Mesendoderm (in vitro differentiated cells): ENCODE measurements at regions not wholly inside any gene's neighbourhood (a gene's known extent, or its start where the extent isn't known, plus 50 kb on each side); places are given as distances from the start of the nearest gene placed in this dataset.

Experiments used
- DNase-seq: peaks from one replicate; pipeline ENCODE4 v3.0.0; 2013
- H2AK5ac ChIP-seq: 2 replicates; pipeline ENCODE4 v1.6.1; 2013; ENCODE audit warnings: low read length, inconsistent platforms
- H2BK120ac ChIP-seq: 2 replicates; pipeline ENCODE4 v1.6.1; 2013; ENCODE audit warnings: low read depth, mild to moderate bottlenecking, low read length, moderate library complexity, mixed read lengths
- H2BK15ac ChIP-seq: replicated peaks from 2 replicates; pipeline ENCODE4 v1.6.1; 2013; ENCODE audit warnings: low read depth, mild to moderate bottlenecking, moderate library complexity
- H2BK5ac ChIP-seq: 2 replicates; pipeline ENCODE4 v1.6.1; 2013; ENCODE audit warnings: low read length, inconsistent platforms
- H3K18ac ChIP-seq: 2 replicates; pipeline ENCODE4 v1.6.1; 2013; ENCODE audit warnings: mild to moderate bottlenecking, low read length, mixed read lengths
- H3K23ac ChIP-seq: one replicate; pipeline ENCODE4 v1.6.1; 2013; ENCODE audit warnings: low read length
- H3K27ac ChIP-seq: 2 replicates; pipeline ENCODE4 v1.5.1; 2013; ENCODE audit warnings: low read depth, mild to moderate bottlenecking, inconsistent platforms, low read length, moderate library complexity
- H3K27me3 ChIP-seq: 2 replicates; pipeline ENCODE4 v1.6.1; 2013; ENCODE audit warnings: low read length, control low read depth, mild to moderate bottlenecking, inconsistent platforms; ENCODE audit not compliant: insufficient read depth, poor library complexity
- H3K36me3 ChIP-seq: 2 replicates; pipeline ENCODE4 v1.6.1; 2013; ENCODE audit warnings: low read length, inconsistent platforms; ENCODE audit not compliant: control insufficient read depth, insufficient read depth
- H3K4ac ChIP-seq: one replicate; pipeline ENCODE4 v1.6.1; 2013; ENCODE audit warnings: low read depth, mild to moderate bottlenecking, low read length, moderate library complexity
- H3K4me1 ChIP-seq: 2 replicates; pipeline ENCODE4 v1.6.1; 2013; ENCODE audit warnings: low read depth, low read length, inconsistent platforms; ENCODE audit not compliant: control insufficient read depth
- H3K4me2 ChIP-seq: 2 replicates; pipeline ENCODE4 v1.6.1; 2013; ENCODE audit warnings: low read length
- H3K4me3 ChIP-seq: 2 replicates; pipeline ENCODE4 v1.5.1; 2013; ENCODE audit warnings: mild to moderate bottlenecking, low read length
- H3K56ac ChIP-seq: one replicate; pipeline ENCODE4 v1.6.1; 2013; ENCODE audit warnings: low read length
- H3K79me1 ChIP-seq: 2 replicates; pipeline ENCODE4 v1.6.1; 2013; ENCODE audit warnings: low read length, inconsistent platforms
- H3K79me2 ChIP-seq: 2 replicates; pipeline ENCODE4 v1.6.1; 2013; ENCODE audit warnings: mild to moderate bottlenecking, low read length; ENCODE audit not compliant: control insufficient read depth, insufficient read depth
- H3K9ac ChIP-seq: 2 replicates; pipeline ENCODE4 v1.6.1; 2013; ENCODE audit warnings: low read length, inconsistent platforms
- H4K5ac ChIP-seq: one replicate; pipeline ENCODE4 v1.6.1; 2013; ENCODE audit warnings: low read length
- H4K8ac ChIP-seq: one replicate; pipeline ENCODE4 v1.6.1; 2013; ENCODE audit warnings: low read depth, mild to moderate bottlenecking, control low read depth, low read length, moderate library complexity
- WGBS: extraction: QIAGEN DNeasy Blood & Tissue Kit; methylation state at CpG from one replicate; pipeline ENCODE4 v1.1.7; 2013; ENCODE audit warnings: low lambda C conversion rate, missing lambda C conversion rate; ENCODE audit not compliant: insufficient coverage; ENCODE audit errors: extremely low coverage; 5-methylcytosine and 5-hydroxymethylcytosine counted together

GRCh38 chr2:88250404-88250803, 80.3 kb downstream of the THNSL2 start:
- Histone ChIP-seq H3K27me3 (no peaks in the 10 kb centered on the region), H3K79me2 (no peaks in the 10 kb centered on the region), H3K4me1 (no peaks in the 10 kb centered on the region), H2BK5ac (no peak overlapping the region), H4K8ac (no peak overlapping the region), H3K36me3 (no peaks in the 10 kb centered on the region), H3K9ac (no peak overlapping the region), H3K79me1 (no peaks in the 10 kb centered on the region), H3K56ac (no peak overlapping the region), H3K23ac (no peak overlapping the region), H3K4me3 (no peak overlapping the region), H3K4me2 (no peak overlapping the region), H3K27ac (no peak overlapping the region), H3K18ac (no peak overlapping the region), H2BK120ac (no peak overlapping the region), H3K4ac (no peak overlapping the region), H2BK15ac (no peak overlapping the region), H4K5ac (no peak overlapping the region), H2AK5ac (no peak overlapping the region)
- no peak for DNase-seq
- WGBS = no CpG with 5 or more reads among the region's 4 CpGs

GRCh38 chr2:88248280-88248828, 78.2 kb downstream of the THNSL2 start:
- no peak for DNase-seq
- Histone ChIP-seq H2AK5ac (no peak overlapping the region), H3K9ac (no peak overlapping the region), H3K4ac (no peak overlapping the region), H3K18ac (no peak overlapping the region), H3K56ac (no peak overlapping the region), H3K79me1 (no peaks in the 10 kb centered on the region), H2BK120ac (no peak overlapping the region), H4K8ac (no peak overlapping the region), H2BK15ac (no peak overlapping the region), H3K27me3 (no peaks in the 10 kb centered on the region), H3K4me3 (no peak overlapping the region), H3K4me2 (no peak overlapping the region), H2BK5ac (no peak overlapping the region), H3K27ac (no peak overlapping the region), H3K36me3 (no peaks in the 10 kb centered on the region), H3K79me2 (no peaks in the 10 kb centered on the region), H3K4me1 (no peaks in the 10 kb centered on the region), H4K5ac (no peak overlapping the region), H3K23ac (no peak overlapping the region)
- no CpG with 5 or more reads among the region's 5 CpGs for WGBS

GRCh38 chr2:88247531-88247930, 77.4 kb downstream of the THNSL2 start:
- peak; percentile 13 for DNase-seq
- Histone ChIP-seq H2BK15ac (no peak overlapping the region), H4K5ac (no peak overlapping the region), H3K79me1 (no peaks in the 10 kb centered on the region), H3K27me3 (no peaks in the 10 kb centered on the region), H2BK120ac (no peak overlapping the region), H3K36me3 (no peaks in the 10 kb centered on the region), H3K18ac (no peak overlapping the region), H3K4me1 (no peaks in the 10 kb centered on the region), H3K9ac (no peak overlapping the region), H2BK5ac (no peak overlapping the region), H3K27ac (no peak overlapping the region), H3K4ac (no peak overlapping the region), H3K4me2 (no peak overlapping the region), H2AK5ac (no peak overlapping the region), H3K23ac (no peak overlapping the region), H3K56ac (no peak overlapping the region), H3K4me3 (no peak overlapping the region), H3K79me2 (no peaks in the 10 kb centered on the region), H4K8ac (no peak overlapping the region)
- no CpG with 5 or more reads among the region's 6 CpGs for WGBS

GRCh38 chr2:88245109-88245508, 75.0 kb downstream of the THNSL2 start:
- Histone ChIP-seq H2BK5ac (no peak overlapping the region), H3K4me3 (no peak overlapping the region), H2BK120ac (no peak overlapping the region), H3K9ac (no peak overlapping the region), H3K36me3 (no peaks in the 10 kb centered on the region), H3K56ac (no peak overlapping the region), H3K79me1 (no peaks in the 10 kb centered on the region), H2AK5ac (no peak overlapping the region), H4K8ac (no peak overlapping the region), H4K5ac (no peak overlapping the region), H3K27me3 (no peaks in the 10 kb centered on the region), H2BK15ac (no peak overlapping the region), H3K23ac (no peak overlapping the region), H3K4ac (no peak overlapping the region), H3K79me2 (no peaks in the 10 kb centered on the region), H3K18ac (no peak overlapping the region), H3K4me1 (no peaks in the 10 kb centered on the region), H3K4me2 (no peak overlapping the region), H3K27ac (no peak overlapping the region)
- WGBS = no CpG with 5 or more reads among the region's 3 CpGs
- no peak for DNase-seq

GRCh38 chr2:88239781-88240180, 69.6 kb downstream of the THNSL2 start:
- no peak overlapping the region for H3K4me3 ChIP-seq
- H3K23ac ChIP-seq = no peak overlapping the region
- DNase-seq = no peak
- no peak overlapping the region for H4K8ac ChIP-seq
- no peak overlapping the region for H3K4ac ChIP-seq
- no peaks in the 10 kb centered on the region for H3K36me3 ChIP-seq
- no peak overlapping the region for H3K4me2 ChIP-seq
- H2BK120ac ChIP-seq = no peak overlapping the region
- no CpG with 5 or more reads among the region's 11 CpGs for WGBS
- H3K18ac ChIP-seq = no peak overlapping the region
- H3K27me3 ChIP-seq = no peaks in the 10 kb centered on the region
- H2AK5ac ChIP-seq = no peak overlapping the region
- H3K9ac ChIP-seq = no peak overlapping the region
- no peak overlapping the region for H4K5ac ChIP-seq
- H2BK5ac ChIP-seq = no peak overlapping the region
- H3K79me2 ChIP-seq = no peaks in the 10 kb centered on the region
- no peak overlapping the region for H2BK15ac ChIP-seq
- H3K27ac ChIP-seq = no peak overlapping the region
- no peaks in the 10 kb centered on the region for H3K79me1 ChIP-seq
- no peak overlapping the region for H3K56ac ChIP-seq
- H3K4me1 ChIP-seq = no peaks in the 10 kb centered on the region

- no peak overlapping the region for H4K5ac ChIP-seq
- no CpG with 5 or more reads among the region's 3 CpGs for WGBS
- H3K27ac ChIP-seq = no peak overlapping the region
Measured at GRCh38 chr2:88236666-88237065, 66.5 kb downstream of the THNSL2 start.

More at GRCh38 chr2:88236666-88237065, 66.5 kb downstream of the THNSL2 start:
- Histone ChIP-seq H3K18ac (no peak overlapping the region), H3K4me3 (no peak overlapping the region), H3K4me2 (no peak overlapping the region), H3K4me1 (no peaks in the 10 kb centered on the region), H3K9ac (no peak overlapping the region), H3K27me3 (no peaks in the 10 kb centered on the region), H3K4ac (no peak overlapping the region), H3K36me3 (no peaks in the 10 kb centered on the region), H3K79me1 (no peaks in the 10 kb centered on the region), H2BK15ac (no peak overlapping the region), H3K23ac (no peak overlapping the region), H2BK5ac (no peak overlapping the region), H4K8ac (no peak overlapping the region), H3K56ac (no peak overlapping the region), H2AK5ac (no peak overlapping the region), H3K79me2 (no peaks in the 10 kb centered on the region), H2BK120ac (no peak overlapping the region)
- no peak for DNase-seq
